HepG2 (cell line): ENCODE measurements at regions not wholly inside any gene's neighbourhood (a gene's known extent, or its start where the extent isn't known, plus 50 kb on each side); places are given as distances from the start of the nearest gene placed in this dataset.

Source experiments
- ATAC-seq: fragments of 200-7000 bp; cut with Tn5 transposase; 3 replicates; pipeline ENCODE4 v1.9.1; 2020; ENCODE audit warnings: mild to moderate bottlenecking, moderate library complexity
- BruUV-seq: library from RNA; stranded (reverse); fragments of 400-500 nt; replicated peaks from 2 replicates; lab custom pipeline; 2021; lab: Mats Ljungman, UMichigan
- CTCF ChIA-PET: fragments of 300-600 bp; formaldehyde crosslinking; extraction: SDS; loops from one replicate; lab custom pipeline; 2021; ENCODE audit warnings: low total read pairs, inconsistent platforms, low intra/inter-chr PET ratio; lab: Yijun Ruan, JAX
- POLR2A ChIA-PET: fragments of 350-600 bp; sonication (Branson Sonifier 250); formaldehyde crosslinking; loops from one replicate; lab custom pipeline; 2020; ENCODE audit warnings: antibody characterized with exemption, inconsistent platforms; lab: Yijun Ruan, JAX
- DNase-seq: peaks from one replicate; pipeline ENCODE4 v3.0.0-alpha.2; 2015; ENCODE audit warnings: low spot score
- FAIRE-seq: peaks from 3 replicates; lab custom pipeline; 2011; peaks lifted over from hg19 to GRCh38; lab: Jason Lieb, UNC
- H2AFZ ChIP-seq: one replicate; pipeline ENCODE4 v1.6.1; 2011; ENCODE audit warnings: low read length, inconsistent platforms
- H3K27ac ChIP-seq: fragments of 300-600 bp; 3 replicates; pipeline ENCODE4 v1.8.0; 2011; ENCODE audit warnings: mixed run types, mild to moderate bottlenecking, mixed read lengths, low read length, inconsistent platforms; ENCODE audit not compliant: insufficient read depth; ENCODE audit errors: extremely low read length
- H3K27me3 ChIP-seq, 2 experiments: fragments of 200-600 bp in 1 of 2; 2 replicates in 1 of 2; 3 replicates in 1 of 2; pipeline versions ENCODE4 v1.6.0 to v1.8.0; 2011; ENCODE audit warnings: low read length in 2 of 2, mild to moderate bottlenecking in 2 of 2, moderate library complexity in 2 of 2, inconsistent platforms in 1 of 2; ENCODE audit not compliant: insufficient read depth in 2 of 2, control insufficient read depth in 1 of 2
- H3K36me3 ChIP-seq, 2 experiments: fragments of 200-600 bp in 1 of 2; replicated peaks in 1 of 2; 2 replicates in 1 of 2; 3 replicates in 1 of 2; pipeline versions ENCODE4 v1.5.1 to v1.8.0; 2011; ENCODE audit warnings: low read length in 2 of 2, inconsistent platforms in 1 of 2; ENCODE audit not compliant: insufficient read depth in 2 of 2, control insufficient read depth in 1 of 2
- H3K4me1 ChIP-seq: 2 replicates; pipeline ENCODE4 v1.5.1; 2012; ENCODE audit warnings: low read length, inconsistent platforms; ENCODE audit not compliant: insufficient read depth
- H3K4me2 ChIP-seq: 2 replicates; pipeline ENCODE4 v1.6.0; 2011; ENCODE audit warnings: low read depth, low read length, inconsistent platforms
- H3K4me3 ChIP-seq, 3 experiments: fragments of 200-600 bp in 1 of 3; sonication (generic), shearing (Covaris generic) in 1 of 3; replicated peaks in 1 of 3; 2 replicates each; pipeline ENCODE4 v1.5.1; 2011 to 2016; ENCODE audit warnings: low read length in 3 of 3, inconsistent platforms in 2 of 3, low read depth in 2 of 3, mild to moderate bottlenecking in 2 of 3, control low read depth in 1 of 3, mixed read lengths in 1 of 3; ENCODE audit not compliant: insufficient read depth in 1 of 3
- H3K79me2 ChIP-seq: one replicate; pipeline ENCODE4 v1.6.1; 2011; ENCODE audit warnings: low read length, inconsistent platforms; ENCODE audit not compliant: insufficient read depth
- H3K9ac ChIP-seq: 2 replicates; pipeline ENCODE4 v1.6.0; 2011; ENCODE audit warnings: mild to moderate bottlenecking, low read depth, low read length, inconsistent platforms; ENCODE audit not compliant: insufficient read depth
- H3K9me3 ChIP-seq: 2 replicates; pipeline ENCODE4 v1.5.1; 2012; ENCODE audit warnings: mild to moderate bottlenecking, low read length
- H4K20me1 ChIP-seq: 2 replicates; pipeline ENCODE4 v1.6.0; 2011; ENCODE audit warnings: inconsistent platforms, mild to moderate bottlenecking, low read length, moderate library complexity; ENCODE audit not compliant: insufficient read depth
- HMGA1 ChIP-seq: sonication (generic); formaldehyde crosslinking; conservative IDR thresholded peaks from 2 replicates; pipeline ENCODE4 v1.4.0; 2020; ENCODE audit warnings: missing genetic modification reagents
- HNF1B ChIP-seq: sonication (generic); formaldehyde crosslinking; IDR thresholded peaks from 2 replicates; pipeline ENCODE4 v1.5.1; 2020; ENCODE audit warnings: mild to moderate bottlenecking, moderate library complexity, missing genetic modification reagents
- MEIS1 ChIP-seq: sonication (generic); formaldehyde crosslinking; IDR thresholded peaks from 2 replicates; pipeline ENCODE4 v1.9.0; 2021; ENCODE audit warnings: mild to moderate bottlenecking, missing genetic modification reagents, moderate library complexity, borderline replicate concordance
- ZBTB21 ChIP-seq: sonication (generic); formaldehyde crosslinking; IDR thresholded peaks from 2 replicates; pipeline ENCODE4 v1.4.0; 2020; ENCODE audit warnings: missing genetic modification reagents
- ZNF232 ChIP-seq: sonication (generic); formaldehyde crosslinking; IDR thresholded peaks from 2 replicates; pipeline ENCODE4 v1.4.0; 2020; ENCODE audit warnings: missing genetic modification reagents, borderline replicate concordance
- WGBS: methylation state at CpG from one replicate; pipeline ENCODE4 v1.1.6; 2017; ENCODE audit warnings: low lambda C conversion rate; 5-methylcytosine and 5-hydroxymethylcytosine counted together
- in situ Hi-C: cut with HindIII; loops from 2 replicates; pipeline ENCODE4 v1.10.0; 2017; ENCODE audit warnings: low pct_unique_long_range_greater_than_20kb; ENCODE audit not compliant: extremely low pct_ligation_motif_present
- intact Hi-C: fragments of 100-400 bp; cut with micrococcal nuclease; formaldehyde crosslinking; loops from one replicate; pipeline ENCODE4 v1.10.0; 2022; ENCODE audit not compliant: unreplicated experiment
- TF ChIP-seq, protein P1 (sequence below), 2 experiments: IDR thresholded peaks; 2 replicates each; pipeline ENCODE4 v1.6.1; 2011 to 2012; ENCODE audit warnings: low read length in 2 of 2, borderline replicate concordance in 1 of 2, low read depth in 1 of 2, mild to moderate bottlenecking in 1 of 2, moderate library complexity in 1 of 2
- TF ChIP-seq, protein P2 (sequence below): sonication (generic); formaldehyde crosslinking; IDR thresholded peaks from 2 replicates; pipeline ENCODE4 v1.5.1; 2020; ENCODE audit warnings: mild to moderate bottlenecking, missing genetic modification reagents, moderate library complexity
- TF ChIP-seq, protein P3 (sequence below): sonication (generic); formaldehyde crosslinking; IDR thresholded peaks from 2 replicates; pipeline ENCODE4 v1.4.0; 2020; ENCODE audit warnings: missing genetic modification reagents, mild to moderate bottlenecking, borderline replicate concordance

DNA sequence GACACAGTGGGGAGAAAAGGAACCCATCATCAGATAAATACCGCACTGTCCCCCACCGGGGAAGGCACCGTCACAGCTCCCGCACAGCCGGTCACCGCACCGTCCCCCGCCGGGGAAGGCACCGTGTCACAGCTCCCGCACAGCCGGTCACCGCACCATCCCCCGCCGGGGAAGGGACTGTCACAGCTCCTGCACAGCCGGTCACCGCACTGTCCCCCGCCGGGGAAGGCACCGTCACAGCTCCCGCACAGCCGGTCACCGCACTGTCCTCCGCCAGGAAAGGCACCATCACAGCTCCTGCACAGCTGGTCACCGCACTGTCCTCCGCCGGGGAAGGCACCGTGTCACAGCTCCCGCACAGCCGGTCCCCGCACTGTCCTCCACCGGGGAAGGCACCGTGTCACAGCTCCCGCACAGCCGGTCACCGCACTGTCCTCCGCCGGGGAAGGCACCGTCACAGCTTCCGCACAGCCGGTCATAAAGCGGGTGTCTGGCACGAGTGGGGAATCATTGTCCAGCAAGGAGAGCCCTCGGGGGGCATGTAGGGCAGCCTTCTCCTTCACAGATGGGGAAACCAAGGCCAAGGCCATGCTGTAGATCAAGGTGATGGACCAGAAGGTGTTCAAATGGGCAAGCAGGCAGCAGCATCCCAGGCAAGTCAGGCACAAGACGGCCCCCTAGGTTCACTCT is 280.1 kb downstream of the NPHP4 start (continued):
- TF ChIP-seq, protein P1, sequence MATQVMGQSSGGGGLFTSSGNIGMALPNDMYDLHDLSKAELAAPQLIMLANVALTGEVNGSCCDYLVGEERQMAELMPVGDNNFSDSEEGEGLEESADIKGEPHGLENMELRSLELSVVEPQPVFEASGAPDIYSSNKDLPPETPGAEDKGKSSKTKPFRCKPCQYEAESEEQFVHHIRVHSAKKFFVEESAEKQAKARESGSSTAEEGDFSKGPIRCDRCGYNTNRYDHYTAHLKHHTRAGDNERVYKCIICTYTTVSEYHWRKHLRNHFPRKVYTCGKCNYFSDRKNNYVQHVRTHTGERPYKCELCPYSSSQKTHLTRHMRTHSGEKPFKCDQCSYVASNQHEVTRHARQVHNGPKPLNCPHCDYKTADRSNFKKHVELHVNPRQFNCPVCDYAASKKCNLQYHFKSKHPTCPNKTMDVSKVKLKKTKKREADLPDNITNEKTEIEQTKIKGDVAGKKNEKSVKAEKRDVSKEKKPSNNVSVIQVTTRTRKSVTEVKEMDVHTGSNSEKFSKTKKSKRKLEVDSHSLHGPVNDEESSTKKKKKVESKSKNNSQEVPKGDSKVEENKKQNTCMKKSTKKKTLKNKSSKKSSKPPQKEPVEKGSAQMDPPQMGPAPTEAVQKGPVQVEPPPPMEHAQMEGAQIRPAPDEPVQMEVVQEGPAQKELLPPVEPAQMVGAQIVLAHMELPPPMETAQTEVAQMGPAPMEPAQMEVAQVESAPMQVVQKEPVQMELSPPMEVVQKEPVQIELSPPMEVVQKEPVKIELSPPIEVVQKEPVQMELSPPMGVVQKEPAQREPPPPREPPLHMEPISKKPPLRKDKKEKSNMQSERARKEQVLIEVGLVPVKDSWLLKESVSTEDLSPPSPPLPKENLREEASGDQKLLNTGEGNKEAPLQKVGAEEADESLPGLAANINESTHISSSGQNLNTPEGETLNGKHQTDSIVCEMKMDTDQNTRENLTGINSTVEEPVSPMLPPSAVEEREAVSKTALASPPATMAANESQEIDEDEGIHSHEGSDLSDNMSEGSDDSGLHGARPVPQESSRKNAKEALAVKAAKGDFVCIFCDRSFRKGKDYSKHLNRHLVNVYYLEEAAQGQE (IDR thresholded peaks at IDR 0.05; ENCODE audit: borderline replicate concordance in 1 of 2, low read depth in 1 of 2, low read length in 2 of 2), result no peak

- intact Hi-C loops (no loop called here), in situ Hi-C loops (no loop called here)
- no TSS peak for BruUV-seq
- ChIA-PET POLR2A (no interaction called here), CTCF (no interaction called here)
- no peak overlapping the region for H2AFZ ChIP-seq
- ATAC-seq (no peak), FAIRE-seq (no peak), DNase-seq (no peak)
- H3K27ac ChIP-seq, result no peak overlapping the region
- H3K9me3 ChIP-seq, result no peaks in the 10 kb centered on the region
- no peaks in the 10 kb centered on the region for H3K4me1 ChIP-seq
- H3K9ac ChIP-seq, result no peak overlapping the region
- WGBS, result 0% methylated on average over 1 of the region's 7 CpGs
- H3K4me2 ChIP-seq, result no peak overlapping the region
- no peak overlapping the region for H3K4me3 ChIP-seq
- H3K36me3 ChIP-seq, result no peaks in the 10 kb centered on the region
- no peaks in the 10 kb centered on the region for H4K20me1 ChIP-seq
- H3K79me2 ChIP-seq, result no peaks in the 10 kb centered on the region
- H3K27me3 ChIP-seq, result peaks cover 1 to 36% of the 10 kb centered on the region in 2 experiments; a peak in 3 of 5 replicates
- TF ChIP-seq, protein P2, sequence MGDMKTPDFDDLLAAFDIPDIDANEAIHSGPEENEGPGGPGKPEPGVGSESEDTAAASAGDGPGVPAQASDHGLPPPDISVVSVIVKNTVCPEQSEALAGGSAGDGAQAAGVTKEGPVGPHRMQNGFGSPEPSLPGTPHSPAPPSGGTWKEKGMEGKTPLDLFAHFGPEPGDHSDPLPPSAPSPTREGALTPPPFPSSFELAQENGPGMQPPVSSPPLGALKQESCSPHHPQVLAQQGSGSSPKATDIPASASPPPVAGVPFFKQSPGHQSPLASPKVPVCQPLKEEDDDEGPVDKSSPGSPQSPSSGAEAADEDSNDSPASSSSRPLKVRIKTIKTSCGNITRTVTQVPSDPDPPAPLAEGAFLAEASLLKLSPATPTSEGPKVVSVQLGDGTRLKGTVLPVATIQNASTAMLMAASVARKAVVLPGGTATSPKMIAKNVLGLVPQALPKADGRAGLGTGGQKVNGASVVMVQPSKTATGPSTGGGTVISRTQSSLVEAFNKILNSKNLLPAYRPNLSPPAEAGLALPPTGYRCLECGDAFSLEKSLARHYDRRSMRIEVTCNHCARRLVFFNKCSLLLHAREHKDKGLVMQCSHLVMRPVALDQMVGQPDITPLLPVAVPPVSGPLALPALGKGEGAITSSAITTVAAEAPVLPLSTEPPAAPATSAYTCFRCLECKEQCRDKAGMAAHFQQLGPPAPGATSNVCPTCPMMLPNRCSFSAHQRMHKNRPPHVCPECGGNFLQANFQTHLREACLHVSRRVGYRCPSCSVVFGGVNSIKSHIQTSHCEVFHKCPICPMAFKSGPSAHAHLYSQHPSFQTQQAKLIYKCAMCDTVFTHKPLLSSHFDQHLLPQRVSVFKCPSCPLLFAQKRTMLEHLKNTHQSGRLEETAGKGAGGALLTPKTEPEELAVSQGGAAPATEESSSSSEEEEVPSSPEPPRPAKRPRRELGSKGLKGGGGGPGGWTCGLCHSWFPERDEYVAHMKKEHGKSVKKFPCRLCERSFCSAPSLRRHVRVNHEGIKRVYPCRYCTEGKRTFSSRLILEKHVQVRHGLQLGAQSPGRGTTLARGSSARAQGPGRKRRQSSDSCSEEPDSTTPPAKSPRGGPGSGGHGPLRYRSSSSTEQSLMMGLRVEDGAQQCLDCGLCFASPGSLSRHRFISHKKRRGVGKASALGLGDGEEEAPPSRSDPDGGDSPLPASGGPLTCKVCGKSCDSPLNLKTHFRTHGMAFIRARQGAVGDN (CRISPR knock-in tag), result no peak
- TF ChIP-seq HNF1B (CRISPR knock-in tag), result no peak
- TF ChIP-seq, protein P3, sequence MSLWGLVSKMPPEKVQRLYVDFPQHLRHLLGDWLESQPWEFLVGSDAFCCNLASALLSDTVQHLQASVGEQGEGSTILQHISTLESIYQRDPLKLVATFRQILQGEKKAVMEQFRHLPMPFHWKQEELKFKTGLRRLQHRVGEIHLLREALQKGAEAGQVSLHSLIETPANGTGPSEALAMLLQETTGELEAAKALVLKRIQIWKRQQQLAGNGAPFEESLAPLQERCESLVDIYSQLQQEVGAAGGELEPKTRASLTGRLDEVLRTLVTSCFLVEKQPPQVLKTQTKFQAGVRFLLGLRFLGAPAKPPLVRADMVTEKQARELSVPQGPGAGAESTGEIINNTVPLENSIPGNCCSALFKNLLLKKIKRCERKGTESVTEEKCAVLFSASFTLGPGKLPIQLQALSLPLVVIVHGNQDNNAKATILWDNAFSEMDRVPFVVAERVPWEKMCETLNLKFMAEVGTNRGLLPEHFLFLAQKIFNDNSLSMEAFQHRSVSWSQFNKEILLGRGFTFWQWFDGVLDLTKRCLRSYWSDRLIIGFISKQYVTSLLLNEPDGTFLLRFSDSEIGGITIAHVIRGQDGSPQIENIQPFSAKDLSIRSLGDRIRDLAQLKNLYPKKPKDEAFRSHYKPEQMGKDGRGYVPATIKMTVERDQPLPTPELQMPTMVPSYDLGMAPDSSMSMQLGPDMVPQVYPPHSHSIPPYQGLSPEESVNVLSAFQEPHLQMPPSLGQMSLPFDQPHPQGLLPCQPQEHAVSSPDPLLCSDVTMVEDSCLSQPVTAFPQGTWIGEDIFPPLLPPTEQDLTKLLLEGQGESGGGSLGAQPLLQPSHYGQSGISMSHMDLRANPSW (CRISPR knock-in tag), result no peak
- no peak for TF ChIP-seq ZNF232
- no peak for TF ChIP-seq ZBTB21 (CRISPR knock-in tag)
- no peak for TF ChIP-seq MEIS1 (CRISPR knock-in tag)
- TF ChIP-seq HMGA1 (CRISPR knock-in tag), result no peak
Measured at GRCh38 chr1:5711079-5711478, 281.1 kb downstream of the NPHP4 start.
